Kidney (tissue), 13 donors: ENCODE measurements at regions not wholly inside any gene's neighbourhood (a gene's known extent, or its start where the extent isn't known, plus 50 kb on each side); places are given as distances from the start of the nearest gene placed in this dataset.

Experiments
- DNase-seq, 5 donors: peaks; one replicate each; pipeline ENCODE4 v3.0.0-alpha.2; 2013 to 2020
- FAIRE-seq: peaks from 2 replicates; lab custom pipeline; 2012; peaks lifted over from hg19 to GRCh38; lab: Jason Lieb, UNC
- H3K27ac ChIP-seq, 2 donors: one replicate each; pipeline ENCODE4 v1.7.0; 2013; ENCODE audit warnings: low read depth in 2 of 2, low read length in 2 of 2, inconsistent platforms in 1 of 2
- H3K27me3 ChIP-seq: one replicate; pipeline ENCODE4 v1.7.1; 2013; ENCODE audit warnings: low read length, inconsistent platforms; ENCODE audit not compliant: control insufficient read depth, insufficient read depth
- H3K36me3 ChIP-seq, 3 donors: one replicate each; pipeline versions ENCODE4 v1.7.0 to v1.7.1; 2013; ENCODE audit warnings: low read length in 3 of 3, control low read depth in 1 of 3, inconsistent platforms in 1 of 3; ENCODE audit not compliant: insufficient read depth in 3 of 3, control insufficient read depth in 2 of 3
- H3K4me1 ChIP-seq, 3 donors: one replicate each; pipeline versions ENCODE4 v1.7.0 to v1.7.1; 2013; ENCODE audit warnings: low read length in 3 of 3, inconsistent platforms in 1 of 3, low read depth in 1 of 3; ENCODE audit not compliant: control insufficient read depth in 2 of 3, insufficient read depth in 2 of 3
- H3K4me3 ChIP-seq, 3 donors: one replicate each; pipeline versions ENCODE4 v1.7.0 to v1.8.1; 2013; ENCODE audit warnings: low read length in 3 of 3, control low read depth in 1 of 3, inconsistent platforms in 1 of 3
- H3K9ac ChIP-seq, 3 donors: one replicate each; pipeline versions ENCODE4 v1.7.0 to v1.7.1; 2013; ENCODE audit warnings: low read length in 3 of 3, control low read depth in 1 of 3, inconsistent platforms in 1 of 3
- H3K9me3 ChIP-seq, 3 donors: one replicate each; pipeline versions ENCODE4 v1.7.0 to v1.7.1; 2013; ENCODE audit warnings: low read length in 3 of 3, control low read depth in 1 of 3, inconsistent platforms in 1 of 3; ENCODE audit not compliant: control insufficient read depth in 2 of 3, insufficient read depth in 1 of 3
- intact Hi-C: fragments of 100-400 bp; cut with DNase I; formaldehyde crosslinking; loops from one replicate; pipeline ENCODE4 v1.11.1; 2022
- TF ChIP-seq, protein P1 (sequence below): IDR thresholded peaks from 3 replicates; pipeline ENCODE4 v1.5.1; 2012; ENCODE audit warnings: mild to moderate bottlenecking, moderate library complexity, borderline replicate concordance; ENCODE audit not compliant: insufficient read depth; ENCODE audit errors: extremely low read depth
- donor health status: control.
- donor health status: control.
- donor health status: control.
- donor health status: control.
- donor health status: control.
- donor health status: DM: yes; HTN: yes; CAD: no.
- donor health status: Normal renal cell carcinoma (clear cell type).

DNA sequence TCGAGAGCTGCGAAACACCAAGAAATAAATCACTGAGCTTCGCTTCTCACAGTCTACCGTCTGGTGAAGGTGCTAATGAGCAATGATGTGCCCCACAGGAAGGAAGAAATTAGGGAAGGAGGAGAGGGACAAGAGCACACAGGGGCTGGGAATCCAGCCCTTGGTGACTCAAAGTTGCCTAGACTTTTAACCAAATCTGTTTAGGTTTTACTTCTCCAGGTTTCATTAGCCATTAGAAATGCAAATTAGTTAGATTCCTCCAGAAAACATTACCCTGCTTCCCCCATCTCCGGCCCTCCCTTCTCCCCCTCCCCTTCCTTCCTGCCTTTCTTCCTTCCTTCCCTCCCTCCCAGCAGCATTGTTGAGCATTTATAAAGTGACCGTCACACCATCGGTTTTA lies 59.3 kb upstream of the UBE2E1 start:
- DNase-seq (peak in 1 of 5 donors; percentile 47), FAIRE-seq (no peak)
- no peaks in the 10 kb centered on the region for H3K27me3 ChIP-seq
- H3K9ac ChIP-seq = no peak overlapping the region
- no peaks in the 10 kb centered on the region for H3K36me3 ChIP-seq
- TF ChIP-seq, protein P1, sequence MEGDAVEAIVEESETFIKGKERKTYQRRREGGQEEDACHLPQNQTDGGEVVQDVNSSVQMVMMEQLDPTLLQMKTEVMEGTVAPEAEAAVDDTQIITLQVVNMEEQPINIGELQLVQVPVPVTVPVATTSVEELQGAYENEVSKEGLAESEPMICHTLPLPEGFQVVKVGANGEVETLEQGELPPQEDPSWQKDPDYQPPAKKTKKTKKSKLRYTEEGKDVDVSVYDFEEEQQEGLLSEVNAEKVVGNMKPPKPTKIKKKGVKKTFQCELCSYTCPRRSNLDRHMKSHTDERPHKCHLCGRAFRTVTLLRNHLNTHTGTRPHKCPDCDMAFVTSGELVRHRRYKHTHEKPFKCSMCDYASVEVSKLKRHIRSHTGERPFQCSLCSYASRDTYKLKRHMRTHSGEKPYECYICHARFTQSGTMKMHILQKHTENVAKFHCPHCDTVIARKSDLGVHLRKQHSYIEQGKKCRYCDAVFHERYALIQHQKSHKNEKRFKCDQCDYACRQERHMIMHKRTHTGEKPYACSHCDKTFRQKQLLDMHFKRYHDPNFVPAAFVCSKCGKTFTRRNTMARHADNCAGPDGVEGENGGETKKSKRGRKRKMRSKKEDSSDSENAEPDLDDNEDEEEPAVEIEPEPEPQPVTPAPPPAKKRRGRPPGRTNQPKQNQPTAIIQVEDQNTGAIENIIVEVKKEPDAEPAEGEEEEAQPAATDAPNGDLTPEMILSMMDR = no peak
- no peaks in the 10 kb centered on the region for H3K9me3 ChIP-seq
- H3K4me1 ChIP-seq = peaks cover 0 to 9% (median 2%) of the 10 kb centered on the region in 3 donors
- intact Hi-C loops = no loop called here
- H3K4me3 ChIP-seq = no peak overlapping the region
- H3K27ac ChIP-seq = no peak overlapping the region

GRCh38 chr3:23747841-23748240 lies 57.9 kb upstream of the UBE2E1 start:
- intact Hi-C loops = no loop called here
- no peak for FAIRE-seq
- H3K4me1 ChIP-seq = peaks cover 0 to 9% (median 4%) of the 10 kb centered on the region in 3 donors
- no peak overlapping the region for H3K4me3 ChIP-seq
- H3K27me3 ChIP-seq = no peaks in the 10 kb centered on the region
- H3K27ac ChIP-seq = no peak overlapping the region
- TF ChIP-seq, protein P1 = no peak
- no peak overlapping the region for H3K9ac ChIP-seq
- no peaks in the 10 kb centered on the region for H3K9me3 ChIP-seq
- no peaks in the 10 kb centered on the region for H3K36me3 ChIP-seq
- DNase-seq = peak in 2 of 5 donors; percentile 51 to 61

DNA sequence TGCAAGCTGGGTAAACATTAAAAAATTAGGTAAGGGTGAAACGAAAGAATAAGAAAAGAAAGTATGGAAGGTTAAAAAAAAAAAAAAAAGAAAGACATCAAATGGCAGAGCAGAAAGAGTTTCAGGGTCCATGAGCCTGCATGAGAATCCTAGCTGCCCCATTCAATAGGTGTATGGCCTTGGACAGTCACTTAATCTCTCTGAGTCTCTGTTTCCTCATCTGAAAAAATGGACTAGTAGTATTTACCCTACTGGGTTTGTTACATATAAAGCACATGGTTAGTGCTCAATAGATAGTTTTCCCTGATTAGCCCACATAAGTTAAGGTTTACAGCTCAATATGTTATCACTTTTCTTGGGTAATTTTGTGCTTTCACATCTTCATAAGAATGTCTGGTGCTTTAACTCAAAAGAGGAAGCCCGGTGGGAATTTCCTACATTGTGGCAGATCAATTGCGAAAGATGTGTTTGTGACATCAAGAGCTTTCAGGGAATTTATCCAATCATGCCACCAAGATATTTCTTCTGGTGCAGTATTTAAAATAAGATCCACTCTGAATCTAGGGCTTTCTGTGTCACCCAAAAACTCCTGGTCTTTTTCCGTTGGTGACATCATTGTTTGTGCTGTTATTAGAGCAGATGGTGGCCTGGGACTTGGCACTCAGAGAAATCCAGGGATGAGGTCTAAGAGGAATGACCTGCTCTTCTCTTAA lies 57.2 kb upstream of the UBE2E1 start:
- Histone ChIP-seq H3K4me1 (peaks cover 0 to 7% (median 4%) of the 10 kb centered on the region in 3 donors), H3K36me3 (no peaks in the 10 kb centered on the region), H3K27ac (no peak overlapping the region), H3K4me3 (no peak overlapping the region), H3K9me3 (no peaks in the 10 kb centered on the region), H3K9ac (no peak overlapping the region), H3K27me3 (no peaks in the 10 kb centered on the region)
- TF ChIP-seq, protein P1 = no peak
- intact Hi-C loops = no loop called here
- no peak for FAIRE-seq
- no peak for DNase-seq
